SK-N-SH treated with all-trans-retinoic acid at 6 μM for 48 hours (cell line): ENCODE measurements at regions not wholly inside any gene's neighbourhood (a gene's known extent, or its start where the extent isn't known, plus 50 kb on each side); places are given as distances from the start of the nearest gene placed in this dataset.

Experiments
- ATAC-seq: fragments of 200-7000 bp; cut with Tn5 transposase; 3 replicates; pipeline ENCODE4 v1.9.1; 2020; ENCODE audit warnings: mild to moderate bottlenecking, moderate library complexity
- ARNTL ChIP-seq: fragments of 450-650 bp; formaldehyde crosslinking; IDR thresholded peaks from 2 replicates; pipeline ENCODE4 v1.5.0; 2020; ENCODE audit warnings: low read depth, mild to moderate bottlenecking, moderate library complexity, borderline replicate concordance
- BACH2 ChIP-seq: fragments of 250-450 bp; sonication (Bioruptor Pico); IDR thresholded peaks from 2 replicates; pipeline ENCODE4 v1.9.0; 2021; ENCODE audit warnings: mild to moderate bottlenecking, borderline replicate concordance
- CSRNP3 ChIP-seq: fragments of 250-450 bp; sonication (Bioruptor Pico); IDR thresholded peaks from 2 replicates; pipeline ENCODE4 v1.5.1; 2021; ENCODE audit warnings: mild to moderate bottlenecking, moderate library complexity
- ESRRG ChIP-seq: fragments of 250-450 bp; sonication (Bioruptor Pico); IDR thresholded peaks from 2 replicates; pipeline ENCODE4 v1.6.1; 2021; ENCODE audit warnings: mild to moderate bottlenecking
- GLIS3 ChIP-seq: fragments of 250-450 bp; sonication (Bioruptor Pico); IDR thresholded peaks from 2 replicates; pipeline ENCODE4 v1.5.0; 2020; ENCODE audit warnings: mild to moderate bottlenecking, moderate library complexity
- ISL1 ChIP-seq: fragments of 250-450 bp; sonication (Bioruptor Pico); IDR thresholded peaks from 2 replicates; pipeline ENCODE4 v2.1.2; 2022; ENCODE audit warnings: mild to moderate bottlenecking, moderate library complexity
- OSR1 ChIP-seq: fragments of 250-450 bp; sonication (Bioruptor Pico); IDR thresholded peaks from 2 replicates; pipeline ENCODE4 v1.8.0; 2022; ENCODE audit warnings: moderate library complexity, mild to moderate bottlenecking, inconsistent platforms
- PATZ1 ChIP-seq: fragments of 250-450 bp; sonication (Bioruptor Pico); IDR thresholded peaks from 2 replicates; pipeline ENCODE4 v1.8.0; 2020; ENCODE audit warnings: mild to moderate bottlenecking, moderate library complexity, borderline replicate concordance
- RARB ChIP-seq: fragments of 250-450 bp; sonication (Bioruptor Pico); IDR thresholded peaks from 2 replicates; pipeline ENCODE4 v1.8.0; 2021; ENCODE audit warnings: mild to moderate bottlenecking, moderate library complexity
- SNAI2 ChIP-seq: fragments of 250-450 bp; sonication (Bioruptor Pico); IDR thresholded peaks from 2 replicates; pipeline ENCODE4 v1.5.0; 2020; ENCODE audit warnings: mild to moderate bottlenecking, moderate library complexity
- TCF4 ChIP-seq: fragments of 250-450 bp; sonication (Bioruptor Pico); IDR thresholded peaks from 2 replicates; pipeline ENCODE4 v1.8.0; 2021; ENCODE audit warnings: mild to moderate bottlenecking, moderate library complexity, borderline replicate concordance
- TOX ChIP-seq: fragments of 250-450 bp; sonication (Bioruptor Pico); IDR thresholded peaks from 2 replicates; pipeline ENCODE4 v1.8.0; 2021; ENCODE audit warnings: mild to moderate bottlenecking, moderate library complexity, borderline replicate concordance
- TSHZ2 ChIP-seq: fragments of 250-450 bp; sonication (Bioruptor Pico); IDR thresholded peaks from 2 replicates; pipeline ENCODE4 v1.5.0; 2020; ENCODE audit warnings: mild to moderate bottlenecking, moderate library complexity
- ZC3H10 ChIP-seq: fragments of 250-450 bp; sonication (Bioruptor Pico); IDR thresholded peaks from 2 replicates; pipeline ENCODE4 v1.5.1; 2021; ENCODE audit warnings: mild to moderate bottlenecking, moderate library complexity
- ZFP3 ChIP-seq: fragments of 250-450 bp; sonication (Bioruptor Pico); IDR thresholded peaks from 2 replicates; pipeline ENCODE4 v1.5.0; 2020; ENCODE audit warnings: mild to moderate bottlenecking, moderate library complexity
- ZFP30 ChIP-seq: fragments of 450-650 bp; formaldehyde crosslinking; IDR thresholded peaks from 2 replicates; pipeline ENCODE4 v1.5.0; 2022; ENCODE audit warnings: mild to moderate bottlenecking, moderate library complexity
- ZNF565 ChIP-seq: fragments of 450-650 bp; formaldehyde crosslinking; conservative IDR thresholded peaks from 2 replicates; pipeline ENCODE4 v1.5.0; 2020; ENCODE audit warnings: low read depth, mild to moderate bottlenecking, moderate library complexity
- ZNF70 ChIP-seq: fragments of 450-650 bp; formaldehyde crosslinking; IDR thresholded peaks from 2 replicates; pipeline ENCODE4 v1.5.0; 2020; ENCODE audit warnings: mild to moderate bottlenecking, moderate library complexity
- ZNF8 ChIP-seq: fragments of 450-650 bp; formaldehyde crosslinking; IDR thresholded peaks from 2 replicates; pipeline ENCODE4 v1.5.0; 2020; ENCODE audit warnings: mild to moderate bottlenecking, moderate library complexity
- TF ChIP-seq, protein P1 (sequence below): fragments of 250-450 bp; sonication (Bioruptor Pico); IDR thresholded peaks from 2 replicates; pipeline ENCODE4 v1.8.0; 2021; ENCODE audit warnings: low read depth, mild to moderate bottlenecking, moderate library complexity, borderline replicate concordance

GRCh38 chr2:8259106-8259840 is 422.6 kb upstream of the ID2 start (continued):
- TF ChIP-seq, protein P1, sequence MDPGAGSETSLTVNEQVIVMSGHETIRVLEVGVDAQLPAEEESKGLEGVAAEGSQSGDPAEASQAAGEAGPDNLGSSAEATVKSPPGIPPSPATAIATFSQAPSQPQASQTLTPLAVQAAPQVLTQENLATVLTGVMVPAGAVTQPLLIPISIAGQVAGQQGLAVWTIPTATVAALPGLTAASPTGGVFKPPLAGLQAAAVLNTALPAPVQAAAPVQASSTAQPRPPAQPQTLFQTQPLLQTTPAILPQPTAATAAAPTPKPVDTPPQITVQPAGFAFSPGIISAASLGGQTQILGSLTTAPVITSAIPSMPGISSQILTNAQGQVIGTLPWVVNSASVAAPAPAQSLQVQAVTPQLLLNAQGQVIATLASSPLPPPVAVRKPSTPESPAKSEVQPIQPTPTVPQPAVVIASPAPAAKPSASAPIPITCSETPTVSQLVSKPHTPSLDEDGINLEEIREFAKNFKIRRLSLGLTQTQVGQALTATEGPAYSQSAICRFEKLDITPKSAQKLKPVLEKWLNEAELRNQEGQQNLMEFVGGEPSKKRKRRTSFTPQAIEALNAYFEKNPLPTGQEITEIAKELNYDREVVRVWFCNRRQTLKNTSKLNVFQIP, result no peak
- TF ChIP-seq ZNF8 (CRISPR knock-in tag) (no peak), ZFP30 (no peak), CSRNP3 (no peak), ZC3H10 (no peak), GLIS3 (CRISPR knock-in tag) (no peak), PATZ1 (no peak), OSR1 (CRISPR knock-in tag) (no peak), ZNF70 (no peak)

GRCh38 chr2:8259841-8260178 is 422.0 kb upstream of the ID2 start:
- TF ChIP-seq ZC3H10 (no peak), ZFP3 (CRISPR knock-in tag) (no peak), ESRRG (CRISPR knock-in tag) (no peak), ZNF8 (CRISPR knock-in tag) (no peak), ZNF70 (no peak), BACH2 (CRISPR knock-in tag) (no peak), ISL1 (CRISPR knock-in tag) (no peak), PATZ1 (no peak), SNAI2 (CRISPR knock-in tag) (no peak), TSHZ2 (CRISPR knock-in tag) (no peak), RARB (CRISPR knock-in tag) (no peak)
- TF ChIP-seq, protein P1, result no peak
- no peak for ATAC-seq

DNA sequence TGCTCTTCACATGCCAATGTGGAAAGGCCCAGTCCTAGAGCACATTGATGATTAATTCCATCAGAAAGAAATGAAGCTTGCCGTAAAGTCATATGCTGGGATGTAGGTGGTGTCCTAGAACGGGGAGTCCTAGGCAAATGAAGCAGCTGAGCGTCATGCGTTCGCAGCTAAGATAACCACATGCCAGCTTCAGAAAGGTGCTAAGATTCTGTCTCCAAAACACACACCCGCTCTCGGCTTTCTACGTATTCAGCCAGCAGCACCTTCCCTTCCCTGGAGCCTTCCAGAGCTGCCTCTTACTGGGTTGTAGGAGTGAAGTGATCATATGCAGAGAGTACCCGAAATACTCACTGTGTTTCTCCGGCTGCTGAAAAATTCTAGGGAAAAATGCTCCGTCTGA is 421.6 kb upstream of the ID2 start:
- ATAC-seq, result no peak
- TF ChIP-seq TCF4 (CRISPR knock-in tag), result no peak
- TF ChIP-seq, protein P1, result no peak
- TF ChIP-seq SNAI2 (CRISPR knock-in tag), result no peak
- no peak for TF ChIP-seq TOX (CRISPR knock-in tag)
- TF ChIP-seq OSR1 (CRISPR knock-in tag), result no peak
- no peak for TF ChIP-seq BACH2 (CRISPR knock-in tag)
- TF ChIP-seq ZNF565 (CRISPR knock-in tag), result no peak
- no peak for TF ChIP-seq ARNTL (CRISPR knock-in tag)
- TF ChIP-seq, all 23 proteins: peak for 0
